ENCODE measurements at regions not wholly inside any gene's neighbourhood (a gene's known extent, or its start where the extent isn't known, plus 50 kb on each side); places are given as distances from the start of the nearest gene placed in this dataset.

DNA sequence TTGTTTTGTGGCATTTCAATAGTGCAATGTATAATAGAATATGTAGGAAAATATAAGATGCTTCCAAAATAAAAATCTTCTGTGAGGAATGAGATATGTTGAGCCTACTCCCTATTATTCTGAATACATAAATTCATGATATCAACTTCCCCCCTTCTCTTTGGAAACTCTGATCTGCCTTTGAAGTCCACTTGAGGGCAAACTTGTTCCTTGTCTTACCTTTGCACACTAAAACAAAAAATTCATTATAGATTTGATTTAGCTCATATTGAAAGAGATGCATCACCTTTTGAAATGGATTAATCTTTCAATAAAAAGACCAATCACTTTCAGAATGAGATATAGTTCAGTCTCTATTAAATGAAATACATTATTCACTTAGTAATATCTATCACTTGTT, 580.7 kb upstream of the ADGRL4 start:
- no peak for TF ChIP-seq POLR2A (IDR thresholded peaks at IDR 0.05)
- TF ChIP-seq, protein P1, sequence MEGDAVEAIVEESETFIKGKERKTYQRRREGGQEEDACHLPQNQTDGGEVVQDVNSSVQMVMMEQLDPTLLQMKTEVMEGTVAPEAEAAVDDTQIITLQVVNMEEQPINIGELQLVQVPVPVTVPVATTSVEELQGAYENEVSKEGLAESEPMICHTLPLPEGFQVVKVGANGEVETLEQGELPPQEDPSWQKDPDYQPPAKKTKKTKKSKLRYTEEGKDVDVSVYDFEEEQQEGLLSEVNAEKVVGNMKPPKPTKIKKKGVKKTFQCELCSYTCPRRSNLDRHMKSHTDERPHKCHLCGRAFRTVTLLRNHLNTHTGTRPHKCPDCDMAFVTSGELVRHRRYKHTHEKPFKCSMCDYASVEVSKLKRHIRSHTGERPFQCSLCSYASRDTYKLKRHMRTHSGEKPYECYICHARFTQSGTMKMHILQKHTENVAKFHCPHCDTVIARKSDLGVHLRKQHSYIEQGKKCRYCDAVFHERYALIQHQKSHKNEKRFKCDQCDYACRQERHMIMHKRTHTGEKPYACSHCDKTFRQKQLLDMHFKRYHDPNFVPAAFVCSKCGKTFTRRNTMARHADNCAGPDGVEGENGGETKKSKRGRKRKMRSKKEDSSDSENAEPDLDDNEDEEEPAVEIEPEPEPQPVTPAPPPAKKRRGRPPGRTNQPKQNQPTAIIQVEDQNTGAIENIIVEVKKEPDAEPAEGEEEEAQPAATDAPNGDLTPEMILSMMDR (IDR thresholded peaks at IDR 0.05), result no peak
- H3K36me3 ChIP-seq, result no peaks in the 10 kb centered on the region
- H3K4me1 ChIP-seq, result no peaks in the 10 kb centered on the region
- no peaks in the 10 kb centered on the region for H3K9me3 ChIP-seq
- DNase-seq, result no peak
- H3K4me3 ChIP-seq, result no peak overlapping the region
- intact Hi-C loops (cut with DNase I), result no loop called here
- H3K27ac ChIP-seq, result no peak overlapping the region
- no peaks in the 10 kb centered on the region for H3K27me3 ChIP-seq

DNA sequence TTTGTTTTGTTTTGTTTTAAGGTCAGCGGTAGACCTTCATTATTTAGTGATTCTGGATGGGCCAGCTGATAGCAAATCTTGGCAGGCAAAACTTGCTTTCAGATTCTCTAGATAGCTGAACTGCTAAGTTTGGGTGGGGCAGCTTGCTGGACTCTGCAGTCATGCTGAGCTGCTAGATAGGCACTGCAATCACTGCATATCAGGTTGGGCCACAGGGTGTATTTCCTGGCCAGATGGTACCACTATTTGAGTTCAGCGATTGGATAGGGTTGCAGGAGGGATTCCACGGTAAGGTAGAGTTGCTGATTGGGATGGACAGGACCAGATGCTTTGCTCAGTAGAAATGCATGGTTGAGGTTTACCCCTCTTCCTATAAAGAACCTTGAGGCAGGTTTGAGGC, 579.3 kb upstream of the ADGRL4 start:
- H3K9me3 ChIP-seq, result no peaks in the 10 kb centered on the region
- no peaks in the 10 kb centered on the region for H3K27me3 ChIP-seq
- TF ChIP-seq, protein P1 (IDR thresholded peaks at IDR 0.05), result no peak
- TF ChIP-seq POLR2A (IDR thresholded peaks at IDR 0.05), result no peak
- H3K4me3 ChIP-seq, result no peak overlapping the region
- no peaks in the 10 kb centered on the region for H3K36me3 ChIP-seq
- 89 to 94% methylated on average over 2 to 3 of the region's 3 CpGs for WGBS, 2 donors
- no peak for DNase-seq
- H3K4me1 ChIP-seq, result no peaks in the 10 kb centered on the region
- H3K27ac ChIP-seq, result no peak overlapping the region
- intact Hi-C loops (cut with DNase I), result no loop called here

DNA sequence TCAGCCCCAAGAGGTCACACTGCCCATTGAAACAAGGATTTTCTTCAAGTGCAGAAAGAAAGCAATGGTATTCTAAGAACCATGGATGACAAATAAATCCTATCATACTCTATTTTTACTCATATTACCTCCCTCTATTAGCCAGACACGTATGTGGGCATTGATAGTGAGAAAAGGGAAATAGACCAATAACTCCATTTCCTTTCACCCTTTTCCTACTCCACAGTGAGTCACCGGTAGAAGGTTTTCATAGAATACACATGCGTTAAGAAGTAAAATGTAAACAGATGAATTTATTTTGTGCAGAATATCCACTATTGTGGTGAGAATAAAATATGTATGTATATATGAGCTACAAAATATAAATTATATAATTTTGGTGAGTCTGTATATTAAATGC, 568.9 kb upstream of the ADGRL4 start:
- no peaks in the 10 kb centered on the region for H3K4me1 ChIP-seq
- DNase-seq, result no peak
- H3K36me3 ChIP-seq, result no peaks in the 10 kb centered on the region
- H3K27me3 ChIP-seq, result no peaks in the 10 kb centered on the region
- intact Hi-C loops (cut with DNase I), result no loop called here
- peaks cover 0 to 3% (median 0%) of the 10 kb centered on the region in 3 donors for H3K9me3 ChIP-seq
- no peak overlapping the region for H3K27ac ChIP-seq
- 26 to 32% methylated on average over 3 of the region's 3 CpGs for WGBS, 2 donors
- H3K4me3 ChIP-seq, result no peak overlapping the region
- TF ChIP-seq POLR2A (IDR thresholded peaks at IDR 0.05), result no peak
- TF ChIP-seq, protein P1 (IDR thresholded peaks at IDR 0.05), result no peak

DNA sequence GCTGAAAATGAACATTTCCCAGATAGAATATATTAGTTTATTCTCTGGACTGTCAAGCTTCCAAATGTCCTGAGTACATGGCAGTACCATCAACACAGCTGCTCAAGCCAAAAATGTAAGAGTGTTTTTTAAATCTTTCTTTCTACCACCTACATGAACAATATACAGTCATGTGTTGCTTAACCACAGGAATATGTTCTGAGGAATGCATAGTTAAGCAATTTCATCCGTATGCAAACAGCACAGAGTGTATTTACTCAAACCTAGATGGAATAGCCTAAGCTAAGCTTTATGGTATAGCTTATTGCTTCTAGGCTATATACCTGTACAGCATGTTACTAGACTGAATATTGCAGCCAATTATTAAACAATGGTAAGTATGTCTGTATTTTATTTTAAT, 561.9 kb upstream of the ADGRL4 start:
- no peaks in the 10 kb centered on the region for H3K4me1 ChIP-seq
- no peak for DNase-seq
- no peaks in the 10 kb centered on the region for H3K36me3 ChIP-seq
- H3K27ac ChIP-seq, result no peak overlapping the region
- intact Hi-C loops (cut with DNase I), result no loop called here
- no peak overlapping the region for H3K4me3 ChIP-seq
- H3K27me3 ChIP-seq, result no peaks in the 10 kb centered on the region
- peaks cover 0 to 3% (median 0%) of the 10 kb centered on the region in 3 donors for H3K9me3 ChIP-seq
- TF ChIP-seq, protein P1 (IDR thresholded peaks at IDR 0.05), result no peak
- TF ChIP-seq POLR2A (IDR thresholded peaks at IDR 0.05), result no peak
- 12 to 75% methylated on average over 1 of the region's 1 CpG for WGBS, 2 donors

DNA sequence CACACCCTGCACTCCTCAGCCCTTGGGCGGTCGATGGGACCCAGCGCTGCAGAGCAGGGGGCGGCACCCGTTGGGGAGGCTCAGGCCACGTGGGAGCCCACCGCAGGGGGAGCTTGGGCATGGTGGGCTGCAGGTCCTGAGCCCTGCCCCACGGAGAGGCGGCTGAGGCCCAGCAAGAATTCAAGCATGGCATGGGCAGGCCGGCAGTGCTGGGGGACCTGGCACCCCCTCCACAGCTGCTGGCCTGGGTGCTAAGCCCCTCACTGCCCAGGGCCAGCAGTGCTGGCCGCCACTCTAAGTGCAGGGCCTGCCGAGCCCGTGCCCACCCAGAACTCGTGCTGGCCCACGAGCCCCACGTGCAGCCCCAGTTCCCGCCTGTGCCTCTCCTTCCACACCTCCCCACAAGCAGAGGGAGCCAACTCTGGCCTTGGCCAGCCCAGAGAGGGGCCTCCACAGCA, 555.0 kb upstream of the ADGRL4 start:
- intact Hi-C loops (cut with DNase I), result no loop called here
- Histone ChIP-seq H3K27me3 (no peaks in the 10 kb centered on the region), H3K4me1 (no peaks in the 10 kb centered on the region), H3K36me3 (no peaks in the 10 kb centered on the region), H3K27ac (no peak overlapping the region), H3K9me3 (peaks cover 0 to 15% (median 8%) of the 10 kb centered on the region in 3 donors), H3K4me3 (no peak overlapping the region)
- no peak for DNase-seq
- 60% methylated on average over 1 of the region's 17 CpGs; no CpG with 5 or more reads in 1 of the 2 donors for WGBS, 2 donors
- TF ChIP-seq, protein P1 (IDR thresholded peaks at IDR 0.05), result no peak
- TF ChIP-seq POLR2A (IDR thresholded peaks at IDR 0.05), result no peak
